ENCODE measurements at regions not wholly inside any gene's neighbourhood (a gene's known extent, or its start where the extent isn't known, plus 50 kb on each side); places are given as distances from the start of the nearest gene placed in this dataset.
A peak's percentile ranks its signal among the peaks of the same experiment; 100 is the strongest.

- DNase-seq (ENCODE audit: low read depth, low spot score): no peak
Observed at GRCh38 chrX:9315086-9315485, 149.8 kb upstream of the TBL1X start.

GRCh38 chrX:9316096-9316495 is 148.8 kb upstream of the TBL1X start:
- DNase-seq (ENCODE audit: low read depth, low spot score): no peak

DNA sequence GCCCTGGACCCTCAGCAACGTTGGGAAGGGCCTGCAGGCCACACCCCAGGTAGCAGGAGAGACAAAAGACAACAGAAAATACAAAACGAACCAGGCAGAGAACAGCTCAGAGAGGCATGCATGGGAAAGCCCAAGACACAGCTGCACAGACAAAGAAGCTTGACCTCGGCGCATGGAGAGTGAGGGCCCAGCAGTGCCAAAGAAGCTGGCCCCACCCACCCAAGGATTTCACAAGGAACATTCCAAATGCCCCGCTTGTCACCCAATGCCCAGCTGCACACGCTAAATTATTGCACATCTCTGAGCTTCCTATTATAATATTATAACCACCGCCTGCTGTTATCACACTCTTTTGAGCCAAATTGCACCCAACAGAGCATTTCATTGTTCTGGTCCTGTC is 147.7 kb upstream of the TBL1X start:
- DNase-seq (ENCODE audit: low read depth, low spot score): no peak

- DNase-seq (ENCODE audit: low read depth, low spot score): no peak
Observed at GRCh38 chrX:9318213-9318612, 146.6 kb upstream of the TBL1X start.

GRCh38 chrX:9318766-9319165 is 146.1 kb upstream of the TBL1X start:
- DNase-seq (ENCODE audit: low read depth, low spot score): no peak

DNA sequence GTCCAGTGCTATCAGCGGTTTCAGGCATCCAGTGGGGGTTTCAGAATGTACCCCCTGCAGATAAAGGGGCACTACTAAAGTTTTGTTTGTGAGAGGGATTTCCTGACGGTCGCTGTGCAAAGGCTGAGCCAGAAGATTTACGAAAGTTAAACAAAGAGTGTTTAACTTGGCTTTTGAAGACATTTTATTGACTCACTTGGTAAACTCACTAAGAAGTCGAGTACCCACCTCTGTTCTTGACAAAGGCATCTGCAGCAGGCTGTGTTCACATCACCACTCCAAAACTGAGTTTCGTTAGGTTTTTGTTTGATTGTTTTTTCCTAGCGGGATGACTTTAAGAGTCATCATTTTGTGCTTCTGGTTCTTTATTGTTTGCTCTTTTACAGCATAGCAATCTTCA is 143.9 kb upstream of the TBL1X start:
- DNase-seq (ENCODE audit: low read depth, low spot score): peak; percentile 34

DNA sequence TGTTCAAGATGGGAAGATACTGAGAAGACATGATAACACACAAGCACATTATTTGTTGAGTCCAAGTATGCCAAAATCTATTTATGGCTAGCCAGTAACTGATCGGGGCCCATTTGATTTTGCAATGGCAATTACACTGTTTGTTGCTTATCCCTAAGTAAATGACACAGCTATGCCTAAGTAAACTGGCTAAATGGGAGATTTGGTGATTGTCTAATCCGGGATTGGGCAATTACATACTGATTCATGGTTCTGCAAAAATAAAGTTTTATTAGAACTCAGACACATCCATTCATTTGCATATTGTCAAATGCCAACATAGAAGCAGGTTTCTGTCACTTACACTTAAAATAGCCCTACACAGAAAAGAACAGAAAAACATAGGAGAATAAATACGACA is 140.2 kb upstream of the TBL1X start:
- DNase-seq (ENCODE audit: low read depth, low spot score): no peak

DNA sequence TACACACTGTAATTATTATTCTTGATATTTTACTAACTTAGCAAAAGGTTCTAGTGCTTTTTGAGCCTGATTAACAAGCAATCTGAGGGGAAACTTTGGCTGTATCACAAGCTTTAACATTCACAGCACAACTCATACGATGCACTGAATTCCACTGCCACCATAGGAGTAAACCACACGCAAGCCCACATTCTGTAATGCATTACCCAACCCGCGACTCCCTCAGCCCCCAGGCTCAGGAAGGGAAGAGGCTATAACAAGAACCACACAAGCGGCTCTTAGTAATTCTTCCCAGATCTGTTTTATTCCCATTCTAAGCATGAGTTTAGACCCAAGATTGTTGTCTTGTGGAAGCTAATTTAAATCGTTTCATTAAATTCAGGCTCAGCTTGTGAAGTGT is 138.5 kb upstream of the TBL1X start:
- DNase-seq (ENCODE audit: low read depth, low spot score): no peak

GRCh38 chrX:9327086-9327746 is 137.6 kb upstream of the TBL1X start:
- DNase-seq (ENCODE audit: low read depth, low spot score): no peak

- DNase-seq (ENCODE audit: low read depth, low spot score): no peak
Observed at GRCh38 chrX:9327747-9328145, 137.1 kb upstream of the TBL1X start.

- DNase-seq (ENCODE audit: low read depth, low spot score): no peak
Observed at GRCh38 chrX:9329056-9329455, 135.8 kb upstream of the TBL1X start.

- no peak for DNase-seq (ENCODE audit: low read depth, low spot score)
Observed at GRCh38 chrX:9330249-9330982, 134.4 kb upstream of the TBL1X start.

DNA sequence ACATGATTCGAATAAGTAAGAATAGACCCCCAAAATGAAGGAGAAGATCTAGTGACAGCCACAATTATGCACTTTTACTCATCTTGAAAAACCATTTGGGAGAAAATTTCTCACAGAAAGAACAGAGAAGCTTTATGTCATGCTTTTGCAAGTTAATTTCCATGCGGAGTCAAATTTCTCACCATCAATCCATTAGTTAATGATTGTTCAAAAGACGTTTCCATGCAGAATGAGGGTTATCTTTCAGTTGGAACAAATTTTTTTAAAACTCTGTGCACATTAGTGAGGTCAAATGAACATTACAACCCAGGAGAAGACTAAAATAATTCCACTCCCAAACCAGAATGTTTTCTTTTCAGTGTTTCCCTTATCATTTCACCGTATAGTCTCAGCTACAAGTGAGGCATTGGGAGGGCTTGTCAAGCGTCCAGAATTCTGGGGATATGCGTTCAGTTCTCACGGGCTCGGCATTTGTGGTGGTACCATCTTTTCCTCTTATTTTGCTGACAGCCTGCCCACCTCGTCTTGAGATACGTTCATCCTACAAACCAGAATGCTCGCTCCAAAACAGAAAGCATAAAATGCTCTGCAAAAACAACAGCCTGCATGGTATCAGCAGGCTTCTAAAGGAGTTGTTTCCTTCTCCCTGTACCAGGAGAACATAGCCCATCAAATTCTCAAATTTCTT is 130.8 kb upstream of the TBL1X start:
- no peak for DNase-seq (ENCODE audit: low read depth, low spot score)

- DNase-seq (ENCODE audit: low read depth, low spot score): no peak
Observed at GRCh38 chrX:9335251-9335650, 129.6 kb upstream of the TBL1X start.

GRCh38 chrX:9336456-9336855 is 128.4 kb upstream of the TBL1X start:
- DNase-seq (ENCODE audit: low read depth, low spot score): no peak

DNA sequence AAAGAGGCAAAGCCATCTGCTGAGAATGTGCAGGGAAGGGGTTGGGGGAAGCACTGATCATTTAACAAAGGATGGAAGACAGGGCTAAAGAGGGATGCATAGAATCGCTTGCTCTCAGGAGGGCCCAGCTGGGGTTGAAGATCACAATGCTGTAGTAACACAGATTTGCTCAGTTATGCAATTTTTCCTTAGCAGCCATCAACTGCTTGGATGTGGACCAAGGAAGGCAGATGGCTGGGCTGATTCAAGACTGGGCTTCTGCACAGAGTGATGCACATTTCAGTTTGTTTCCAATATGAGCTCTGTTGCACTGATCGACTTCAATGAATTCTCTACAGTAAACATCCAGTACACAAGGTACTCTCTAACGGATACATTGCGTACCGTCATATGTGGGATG is 127.8 kb upstream of the TBL1X start:
- no peak for DNase-seq (ENCODE audit: low read depth, low spot score)

DNA sequence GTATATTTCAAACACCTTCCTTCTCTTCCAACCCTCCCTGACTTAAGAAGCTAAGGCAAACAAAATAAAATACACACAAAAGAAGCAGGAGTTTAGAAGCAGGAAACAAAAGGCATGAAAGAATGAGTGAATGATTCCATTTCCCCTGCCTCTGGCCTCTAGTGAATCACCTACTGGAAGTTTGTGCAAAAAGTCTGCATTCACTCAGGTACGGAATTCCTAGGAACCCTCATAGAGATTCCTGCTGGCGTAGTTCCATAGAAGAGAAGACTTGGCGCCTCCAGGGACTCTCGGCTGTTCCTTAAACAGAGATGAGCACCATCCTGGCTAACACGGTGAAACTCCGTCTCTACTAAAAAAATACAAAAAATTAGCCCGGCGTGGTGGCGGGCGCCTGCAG is 125.9 kb upstream of the TBL1X start:
- DNase-seq (ENCODE audit: low read depth, low spot score): no peak

GRCh38 chrX:9339603-9340491 is 125.0 kb upstream of the TBL1X start:
- DNase-seq (ENCODE audit: low read depth, low spot score): no peak

DNA sequence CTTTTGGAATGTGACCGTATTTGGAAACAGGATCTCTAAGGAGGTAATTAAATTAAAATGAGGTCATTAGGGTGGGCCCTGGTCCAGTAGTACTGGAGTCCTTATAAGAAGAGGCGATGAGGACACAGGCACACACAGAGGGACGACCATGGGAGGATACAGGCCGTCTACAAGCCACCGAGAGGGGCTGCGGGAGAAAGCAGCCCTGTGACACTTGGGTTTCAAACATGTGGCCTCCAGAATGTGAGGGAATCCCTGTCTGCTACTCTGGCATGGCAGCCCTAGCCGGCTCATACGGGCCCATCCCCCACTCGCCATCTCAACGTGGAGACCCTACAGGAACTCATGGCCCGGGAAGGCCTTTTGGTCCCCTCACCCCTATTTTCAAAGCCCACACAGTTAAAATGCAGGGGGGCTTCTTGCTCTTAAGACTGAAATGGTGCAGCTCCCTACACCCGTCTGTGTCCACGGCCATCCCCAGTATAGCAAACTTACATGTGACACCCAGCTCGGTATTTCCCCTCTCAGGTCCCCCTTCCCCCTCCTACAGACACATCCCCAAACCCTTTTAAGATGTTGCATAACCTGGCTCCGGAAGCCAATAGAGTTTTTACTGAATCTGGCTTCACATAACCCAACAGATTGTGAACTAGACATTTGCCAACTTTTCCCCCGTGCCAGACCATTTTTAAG is 124.1 kb upstream of the TBL1X start:
- DNase-seq (ENCODE audit: low read depth, low spot score): no peak

- no peak for DNase-seq (ENCODE audit: low read depth, low spot score)
Observed at GRCh38 chrX:9341291-9342201, 123.3 kb upstream of the TBL1X start.

Data from brain pericyte (primary cell).